ENCODE measurements at regions not wholly inside any gene's neighbourhood (a gene's known extent, or its start where the extent isn't known, plus 50 kb on each side); places are given as distances from the start of the nearest gene placed in this dataset.

- H3K27ac ChIP-seq (replicated peaks; ENCODE audit: low read length): no peak overlapping the region
- no peak overlapping the region for H3K18ac ChIP-seq (ENCODE audit: low read length)
- no peak overlapping the region for H2BK12ac ChIP-seq (ENCODE audit: low read length)
- no peak overlapping the region for H2BK120ac ChIP-seq (ENCODE audit: low read depth, low read length)
- WGBS, 2 donors (ENCODE audit: extremely low coverage in 2 of 2, insufficient read length in 2 of 2, insufficient replicate concordance in 1 of 2): no CpG with 5 or more reads among the region's 4 CpGs
- no peak overlapping the region for H2BK5ac ChIP-seq (ENCODE audit: low read length)
- no peak overlapping the region for H3K9ac ChIP-seq (ENCODE audit: low read depth, low read length, poor library complexity)
- no peak overlapping the region for H3K14ac ChIP-seq (ENCODE audit: low read length)
- H4K91ac ChIP-seq (ENCODE audit: low read depth, low read length, poor library complexity): no peak overlapping the region
- no peak for DNase-seq (ENCODE audit: low spot score)
- H3K9me3 ChIP-seq (replicated peaks in 1 of 2; ENCODE audit: control insufficient read depth in 2 of 2, insufficient read depth in 1 of 2, low read depth in 1 of 2, low read length in 2 of 2): peaks cover 0 to 2% of the 10 kb centered on the region in 2 donors
- no peaks in the 10 kb centered on the region for H3K4me1 ChIP-seq (ENCODE audit: control insufficient read depth in 2 of 2, insufficient read depth in 1 of 2, low read depth in 1 of 2, low read length in 2 of 2)
- no peak overlapping the region for H4K8ac ChIP-seq (ENCODE audit: low read depth, low read length)
- no peak overlapping the region for H3K4me3 ChIP-seq (ENCODE audit: low read length in 2 of 2)
- H3K23ac ChIP-seq (ENCODE audit: low read depth, low read length, poor library complexity): no peak overlapping the region
- no peak overlapping the region for H2BK15ac ChIP-seq (ENCODE audit: low read length)
- no peak overlapping the region for H3K4ac ChIP-seq (ENCODE audit: low read length)
- no peaks in the 10 kb centered on the region for H3K27me3 ChIP-seq (ENCODE audit: control insufficient read depth in 3 of 3, insufficient read depth in 3 of 3, low read depth in 1 of 3, low read length in 3 of 3)
- H3K79me1 ChIP-seq (ENCODE audit: low read depth, low read length): no peaks in the 10 kb centered on the region
- H3K36me3 ChIP-seq (replicated peaks in 1 of 2; ENCODE audit: control insufficient read depth in 2 of 2, insufficient read depth in 2 of 2, low read length in 2 of 2): no peaks in the 10 kb centered on the region
- no peak overlapping the region for H2AK5ac ChIP-seq (ENCODE audit: low read depth, low read length)
- no peak overlapping the region for H2AFZ ChIP-seq (ENCODE audit: low read length)
- H3K4me2 ChIP-seq (ENCODE audit: insufficient read depth, low read length, poor library complexity, severe bottlenecking): no peak overlapping the region
These were observed 64.7 kb upstream of the XCR1 start for GRCh38 chr3:46091741-46092701.

- Histone ChIP-seq H3K4me1 (ENCODE audit: control insufficient read depth in 2 of 2, insufficient read depth in 1 of 2, low read depth in 1 of 2, low read length in 2 of 2) (no peaks in the 10 kb centered on the region), H3K4ac (ENCODE audit: low read length) (no peak overlapping the region), H3K4me3 (ENCODE audit: low read length in 2 of 2) (peak overlapping the region in 1 of 2 donors; percentile 35), H3K36me3 (replicated peaks in 1 of 2; ENCODE audit: control insufficient read depth in 2 of 2, insufficient read depth in 2 of 2, low read length in 2 of 2) (no peaks in the 10 kb centered on the region), H4K91ac (ENCODE audit: low read depth, low read length, poor library complexity) (no peak overlapping the region), H4K8ac (ENCODE audit: low read depth, low read length) (no peak overlapping the region), H2AFZ (ENCODE audit: low read length) (no peak overlapping the region), H2BK120ac (ENCODE audit: low read depth, low read length) (no peak overlapping the region), H2BK5ac (ENCODE audit: low read length) (no peak overlapping the region), H3K9ac (ENCODE audit: low read depth, low read length, poor library complexity) (no peak overlapping the region), H3K23ac (ENCODE audit: low read depth, low read length, poor library complexity) (no peak overlapping the region), H3K4me2 (ENCODE audit: insufficient read depth, low read length, poor library complexity, severe bottlenecking) (no peak overlapping the region), H2BK12ac (ENCODE audit: low read length) (no peak overlapping the region), H3K79me1 (ENCODE audit: low read depth, low read length) (no peaks in the 10 kb centered on the region), H3K27ac (replicated peaks; ENCODE audit: low read length) (no peak overlapping the region), H2AK5ac (ENCODE audit: low read depth, low read length) (no peak overlapping the region), H3K14ac (ENCODE audit: low read length) (no peak overlapping the region), H3K18ac (ENCODE audit: low read length) (no peak overlapping the region), H3K9me3 (replicated peaks in 1 of 2; ENCODE audit: control insufficient read depth in 2 of 2, insufficient read depth in 1 of 2, low read depth in 1 of 2, low read length in 2 of 2) (peaks cover 0 to 2% of the 10 kb centered on the region in 2 donors), H3K27me3 (ENCODE audit: control insufficient read depth in 3 of 3, insufficient read depth in 3 of 3, low read depth in 1 of 3, low read length in 3 of 3) (no peaks in the 10 kb centered on the region), H2BK15ac (ENCODE audit: low read length) (no peak overlapping the region)
- WGBS, 2 donors (ENCODE audit: extremely low coverage in 2 of 2, insufficient read length in 2 of 2, insufficient replicate concordance in 1 of 2): no CpG with 5 or more reads among the region's 3 CpGs
- DNase-seq (ENCODE audit: low spot score): no peak
These were observed 63.8 kb upstream of the XCR1 start for GRCh38 chr3:46091046-46091445.

GRCh38 chr3:46090161-46090591, 62.9 kb upstream of the XCR1 start:
- H3K27ac ChIP-seq (replicated peaks; ENCODE audit: low read length): no peak overlapping the region

GRCh38 chr3:46089237-46090011, 62.1 kb upstream of the XCR1 start:
- Histone ChIP-seq H3K9ac (ENCODE audit: low read depth, low read length, poor library complexity) (no peak overlapping the region), H3K4ac (ENCODE audit: low read length) (no peak overlapping the region), H3K4me3 (ENCODE audit: low read length in 2 of 2) (no peak overlapping the region), H3K23ac (ENCODE audit: low read depth, low read length, poor library complexity) (no peak overlapping the region), H2BK15ac (ENCODE audit: low read length) (no peak overlapping the region), H2BK5ac (ENCODE audit: low read length) (no peak overlapping the region), H3K18ac (ENCODE audit: low read length) (no peak overlapping the region), H2AFZ (ENCODE audit: low read length) (no peak overlapping the region), H3K36me3 (replicated peaks in 1 of 2; ENCODE audit: control insufficient read depth in 2 of 2, insufficient read depth in 2 of 2, low read length in 2 of 2) (no peaks in the 10 kb centered on the region), H3K4me1 (ENCODE audit: control insufficient read depth in 2 of 2, insufficient read depth in 1 of 2, low read depth in 1 of 2, low read length in 2 of 2) (no peaks in the 10 kb centered on the region), H3K27ac (replicated peaks; ENCODE audit: low read length) (no peak overlapping the region), H3K9me3 (replicated peaks in 1 of 2; ENCODE audit: control insufficient read depth in 2 of 2, insufficient read depth in 1 of 2, low read depth in 1 of 2, low read length in 2 of 2) (no peaks in the 10 kb centered on the region), H4K91ac (ENCODE audit: low read depth, low read length, poor library complexity) (no peak overlapping the region), H3K4me2 (ENCODE audit: insufficient read depth, low read length, poor library complexity, severe bottlenecking) (no peak overlapping the region), H2AK5ac (ENCODE audit: low read depth, low read length) (no peak overlapping the region), H3K79me1 (ENCODE audit: low read depth, low read length) (no peaks in the 10 kb centered on the region), H3K27me3 (ENCODE audit: control insufficient read depth in 3 of 3, insufficient read depth in 3 of 3, low read depth in 1 of 3, low read length in 3 of 3) (no peaks in the 10 kb centered on the region), H3K14ac (ENCODE audit: low read length) (no peak overlapping the region), H4K8ac (ENCODE audit: low read depth, low read length) (no peak overlapping the region), H2BK12ac (ENCODE audit: low read length) (no peak overlapping the region), H2BK120ac (ENCODE audit: low read depth, low read length) (no peak overlapping the region)
- no peak for DNase-seq (ENCODE audit: low spot score)
- WGBS, 2 donors (ENCODE audit: extremely low coverage in 2 of 2, insufficient read length in 2 of 2, insufficient replicate concordance in 1 of 2): no CpG with 5 or more reads among the region's 5 CpGs

More at GRCh38 chr3:46090161-46090591, 62.9 kb upstream of the XCR1 start:
- no CpG with 5 or more reads among the region's 4 CpGs for WGBS, 2 donors (ENCODE audit: extremely low coverage in 2 of 2, insufficient read length in 2 of 2, insufficient replicate concordance in 1 of 2)
- H3K4me1 ChIP-seq (ENCODE audit: control insufficient read depth in 2 of 2, insufficient read depth in 1 of 2, low read depth in 1 of 2, low read length in 2 of 2): no peaks in the 10 kb centered on the region
- H3K9me3 ChIP-seq (replicated peaks in 1 of 2; ENCODE audit: control insufficient read depth in 2 of 2, insufficient read depth in 1 of 2, low read depth in 1 of 2, low read length in 2 of 2): peaks cover 0 to 2% of the 10 kb centered on the region in 2 donors
- H4K91ac ChIP-seq (ENCODE audit: low read depth, low read length, poor library complexity): no peak overlapping the region
- H2BK15ac ChIP-seq (ENCODE audit: low read length): no peak overlapping the region
- no peak overlapping the region for H3K14ac ChIP-seq (ENCODE audit: low read length)
- H4K8ac ChIP-seq (ENCODE audit: low read depth, low read length): no peak overlapping the region
- H3K18ac ChIP-seq (ENCODE audit: low read length): no peak overlapping the region
- no peaks in the 10 kb centered on the region for H3K79me1 ChIP-seq (ENCODE audit: low read depth, low read length)
- H3K36me3 ChIP-seq (replicated peaks in 1 of 2; ENCODE audit: control insufficient read depth in 2 of 2, insufficient read depth in 2 of 2, low read length in 2 of 2): no peaks in the 10 kb centered on the region
- no peak overlapping the region for H3K4ac ChIP-seq (ENCODE audit: low read length)
- no peak overlapping the region for H2AFZ ChIP-seq (ENCODE audit: low read length)
- H3K27me3 ChIP-seq (ENCODE audit: control insufficient read depth in 3 of 3, insufficient read depth in 3 of 3, low read depth in 1 of 3, low read length in 3 of 3): no peaks in the 10 kb centered on the region
- no peak overlapping the region for H2BK5ac ChIP-seq (ENCODE audit: low read length)
- no peak for DNase-seq (ENCODE audit: low spot score)
- no peak overlapping the region for H2BK120ac ChIP-seq (ENCODE audit: low read depth, low read length)
- H3K9ac ChIP-seq (ENCODE audit: low read depth, low read length, poor library complexity): no peak overlapping the region
- H3K23ac ChIP-seq (ENCODE audit: low read depth, low read length, poor library complexity): no peak overlapping the region
- H2BK12ac ChIP-seq (ENCODE audit: low read length): no peak overlapping the region
- no peak overlapping the region for H3K4me2 ChIP-seq (ENCODE audit: insufficient read depth, low read length, poor library complexity, severe bottlenecking)
- no peak overlapping the region for H2AK5ac ChIP-seq (ENCODE audit: low read depth, low read length)
- H3K4me3 ChIP-seq (ENCODE audit: low read length in 2 of 2): no peak overlapping the region
